CD4-positive, CD25-positive, alpha-beta regulatory T cell (primary cell): ENCODE measurements at regions not wholly inside any gene's neighbourhood (a gene's known extent, or its start where the extent isn't known, plus 50 kb on each side); places are given as distances from the start of the nearest gene placed in this dataset.

ENCODE experiments used
- ATAC-seq, 2 donors: fragments of 150-1000 bp; cut with Tn5 transposase; one replicate each; pipeline ENCODE4 v1.10.0; 2021; ENCODE audit warnings: low read depth in 2 of 2, moderate number of reproducible peaks in 2 of 2, moderate library complexity in 1 of 2
- DNase-seq, 3 donors: peaks; one replicate each; pipeline versions ENCODE4 v3.0.0 to v3.0.0-alpha.2; 2012 to 2022; ENCODE audit warnings: mixed read lengths in 1 of 3
- H3K27ac ChIP-seq: one replicate; pipeline ENCODE4 v1.7.0; 2013; ENCODE audit warnings: mild to moderate bottlenecking, low read length; ENCODE audit not compliant: insufficient read depth, poor library complexity, severe bottlenecking
- H3K27me3 ChIP-seq: one replicate; pipeline ENCODE4 v1.7.0; 2013; ENCODE audit warnings: low read length; ENCODE audit not compliant: control insufficient read depth, insufficient read depth
- H3K36me3 ChIP-seq: one replicate; pipeline ENCODE4 v1.7.0; 2013; ENCODE audit warnings: mild to moderate bottlenecking, low read length, moderate library complexity; ENCODE audit not compliant: control insufficient read depth, insufficient read depth
- H3K4me1 ChIP-seq: 2 replicates; pipeline ENCODE4 v1.7.0; 2013; ENCODE audit warnings: mild to moderate bottlenecking, low read length; ENCODE audit not compliant: insufficient read depth, control insufficient read depth, poor library complexity, severe bottlenecking
- H3K4me3 ChIP-seq: one replicate; pipeline ENCODE4 v1.7.0; 2013; ENCODE audit warnings: low read depth, mild to moderate bottlenecking, low read length, moderate library complexity
- H3K9me3 ChIP-seq, 2 experiments: 1 replicate in 1 of 2; 2 replicates in 1 of 2; pipeline ENCODE4 v1.7.0; 2013; ENCODE audit warnings: low read length in 2 of 2, mild to moderate bottlenecking in 1 of 2, moderate library complexity in 1 of 2; ENCODE audit not compliant: control insufficient read depth in 2 of 2
- H3K27ac Mint-ChIP-seq, 3 donors: one replicate each; pipeline ENCODE4 v1.8.0; 2020 to 2022; ENCODE audit warnings: mild to moderate bottlenecking in 3 of 3, mixed read lengths in 3 of 3, moderate library complexity in 2 of 3
- H3K27me3 Mint-ChIP-seq: one replicate; pipeline ENCODE4 v1.8.0; 2022; ENCODE audit warnings: mild to moderate bottlenecking, mixed read lengths
- H3K36me3 Mint-ChIP-seq: one replicate; pipeline ENCODE4 v1.8.0; 2020; ENCODE audit warnings: mixed read lengths
- H3K4me1 Mint-ChIP-seq, 4 donors: one replicate each; pipeline ENCODE4 v1.8.0; 2020 to 2022; ENCODE audit warnings: mixed read lengths in 4 of 4, mild to moderate bottlenecking in 1 of 4
- H3K4me3 Mint-ChIP-seq, 4 donors: one replicate each; pipeline ENCODE4 v1.8.0; 2020 to 2022; ENCODE audit warnings: mild to moderate bottlenecking in 4 of 4, mixed read lengths in 4 of 4, moderate library complexity in 3 of 4
- H3K9me3 Mint-ChIP-seq, 7 donors: one replicate each; pipeline ENCODE4 v1.8.0; 2020 to 2022; ENCODE audit warnings: mixed read lengths in 7 of 7, mild to moderate bottlenecking in 3 of 7, moderate library complexity in 2 of 7

- Histone ChIP-seq H3K4me3 (no peak overlapping the region), H3K36me3 (no peaks in the 10 kb centered on the region), H3K27ac (no peak overlapping the region), H3K27me3 (no peaks in the 10 kb centered on the region), H3K9me3 (no peaks in the 10 kb centered on the region), H3K4me1 (no peaks in the 10 kb centered on the region)
- no peak for ATAC-seq
- H3K36me3 Mint-ChIP-seq: no peaks in the 10 kb centered on the region
- H3K27me3 Mint-ChIP-seq: no peaks in the 10 kb centered on the region
- no peak overlapping the region for H3K4me3 Mint-ChIP-seq
- no peaks in the 10 kb centered on the region for H3K4me1 Mint-ChIP-seq
- no peak for DNase-seq
- H3K9me3 Mint-ChIP-seq: peaks cover 0 to 11% (median 5%) of the 10 kb centered on the region in 7 donors
- no peak overlapping the region for H3K27ac Mint-ChIP-seq
These were observed 265.0 kb downstream of the TENT5A start for GRCh38 chr6:81487489-81487888.

- Mint-ChIP-seq H3K27ac (no peak overlapping the region), H3K9me3 (peaks cover 0 to 11% (median 5%) of the 10 kb centered on the region in 7 donors), H3K27me3 (no peaks in the 10 kb centered on the region), H3K4me1 (no peaks in the 10 kb centered on the region), H3K36me3 (no peaks in the 10 kb centered on the region), H3K4me3 (no peak overlapping the region)
- Histone ChIP-seq H3K9me3 (no peaks in the 10 kb centered on the region), H3K4me1 (no peaks in the 10 kb centered on the region), H3K36me3 (no peaks in the 10 kb centered on the region), H3K27me3 (no peaks in the 10 kb centered on the region), H3K4me3 (no peak overlapping the region), H3K27ac (no peak overlapping the region)
- DNase-seq (no peak), ATAC-seq (no peak)
These were observed 266.2 kb downstream of the TENT5A start for GRCh38 chr6:81486234-81486633.

GRCh38 chr6:81485395-81485794 is 267.1 kb downstream of the TENT5A start:
- H3K27me3 Mint-ChIP-seq: no peaks in the 10 kb centered on the region
- H3K4me3 Mint-ChIP-seq: no peak overlapping the region
- H3K27ac Mint-ChIP-seq: no peak overlapping the region
- H3K4me1 ChIP-seq: no peaks in the 10 kb centered on the region
- no peaks in the 10 kb centered on the region for H3K27me3 ChIP-seq
- H3K4me1 Mint-ChIP-seq: no peaks in the 10 kb centered on the region
- peaks cover 0 to 11% (median 3%) of the 10 kb centered on the region in 7 donors for H3K9me3 Mint-ChIP-seq
- no peaks in the 10 kb centered on the region for H3K9me3 ChIP-seq
- no peak for ATAC-seq
- H3K36me3 ChIP-seq: no peaks in the 10 kb centered on the region
- no peaks in the 10 kb centered on the region for H3K36me3 Mint-ChIP-seq
- H3K27ac ChIP-seq: no peak overlapping the region
- no peak for DNase-seq
- no peak overlapping the region for H3K4me3 ChIP-seq

GRCh38 chr6:81484251-81484650 is 268.2 kb downstream of the TENT5A start:
- no peak overlapping the region for H3K27ac ChIP-seq
- ATAC-seq: no peak
- H3K4me3 Mint-ChIP-seq: no peak overlapping the region
- no peak overlapping the region for H3K27ac Mint-ChIP-seq
- no peak overlapping the region for H3K4me3 ChIP-seq
- no peaks in the 10 kb centered on the region for H3K4me1 Mint-ChIP-seq
- no peaks in the 10 kb centered on the region for H3K36me3 Mint-ChIP-seq
- H3K36me3 ChIP-seq: no peaks in the 10 kb centered on the region
- no peaks in the 10 kb centered on the region for H3K9me3 ChIP-seq
- no peaks in the 10 kb centered on the region for H3K27me3 Mint-ChIP-seq
- H3K4me1 ChIP-seq: no peaks in the 10 kb centered on the region
- H3K9me3 Mint-ChIP-seq: peaks cover 0 to 8% (median 1%) of the 10 kb centered on the region in 7 donors
- H3K27me3 ChIP-seq: no peaks in the 10 kb centered on the region
- no peak for DNase-seq

- Histone ChIP-seq H3K27ac (no peak overlapping the region), H3K4me3 (no peak overlapping the region), H3K27me3 (no peaks in the 10 kb centered on the region), H3K9me3 (no peaks in the 10 kb centered on the region), H3K4me1 (no peaks in the 10 kb centered on the region), H3K36me3 (no peaks in the 10 kb centered on the region)
- no peak for ATAC-seq
- Mint-ChIP-seq H3K4me1 (no peaks in the 10 kb centered on the region), H3K36me3 (no peaks in the 10 kb centered on the region), H3K4me3 (no peak overlapping the region), H3K27ac (no peak overlapping the region), H3K9me3 (peaks cover 0 to 8% (median 2%) of the 10 kb centered on the region in 7 donors), H3K27me3 (no peaks in the 10 kb centered on the region)
- DNase-seq: no peak
These were observed 272.3 kb downstream of the TENT5A start for GRCh38 chr6:81480139-81480538.

GRCh38 chr6:81476881-81477280 is 275.6 kb downstream of the TENT5A start:
- Histone ChIP-seq H3K27me3 (no peaks in the 10 kb centered on the region), H3K4me3 (no peak overlapping the region), H3K27ac (no peak overlapping the region), H3K4me1 (no peaks in the 10 kb centered on the region), H3K9me3 (no peaks in the 10 kb centered on the region), H3K36me3 (no peaks in the 10 kb centered on the region)
- no peaks in the 10 kb centered on the region for H3K4me1 Mint-ChIP-seq
- no peaks in the 10 kb centered on the region for H3K36me3 Mint-ChIP-seq
- ATAC-seq: no peak
- no peak for DNase-seq
- no peak overlapping the region for H3K27ac Mint-ChIP-seq
- peaks cover 0 to 13% (median 4%) of the 10 kb centered on the region in 7 donors for H3K9me3 Mint-ChIP-seq
- H3K27me3 Mint-ChIP-seq: no peaks in the 10 kb centered on the region
- no peak overlapping the region for H3K4me3 Mint-ChIP-seq

- no peak for ATAC-seq
- Mint-ChIP-seq H3K27me3 (no peaks in the 10 kb centered on the region), H3K27ac (no peak overlapping the region)
These were observed 276.8 kb downstream of the TENT5A start for GRCh38 chr6:81475646-81476045.

GRCh38 chr6:81465859-81466258 is 286.6 kb downstream of the TENT5A start:
- H3K27me3 Mint-ChIP-seq: no peaks in the 10 kb centered on the region
- Histone ChIP-seq H3K36me3 (no peaks in the 10 kb centered on the region), H3K4me1 (no peaks in the 10 kb centered on the region), H3K4me3 (no peak overlapping the region), H3K9me3 (no peaks in the 10 kb centered on the region), H3K27me3 (no peaks in the 10 kb centered on the region), H3K27ac (no peak overlapping the region)
- H3K9me3 Mint-ChIP-seq: peaks cover 0 to 9% (median 2%) of the 10 kb centered on the region in 7 donors
- DNase-seq: no peak
- no peaks in the 10 kb centered on the region for H3K4me1 Mint-ChIP-seq
- H3K4me3 Mint-ChIP-seq: no peak overlapping the region
- H3K27ac Mint-ChIP-seq: no peak overlapping the region
- no peaks in the 10 kb centered on the region for H3K36me3 Mint-ChIP-seq
- ATAC-seq: no peak

More at GRCh38 chr6:81475646-81476045, 276.8 kb downstream of the TENT5A start:
- peaks cover 0 to 13% (median 4%) of the 10 kb centered on the region in 7 donors for H3K9me3 Mint-ChIP-seq
- Histone ChIP-seq H3K9me3 (no peaks in the 10 kb centered on the region), H3K27ac (no peak overlapping the region), H3K4me3 (no peak overlapping the region), H3K4me1 (no peaks in the 10 kb centered on the region), H3K27me3 (no peaks in the 10 kb centered on the region), H3K36me3 (no peaks in the 10 kb centered on the region)
- H3K36me3 Mint-ChIP-seq: no peaks in the 10 kb centered on the region
- H3K4me1 Mint-ChIP-seq: no peaks in the 10 kb centered on the region
- DNase-seq: no peak
- H3K4me3 Mint-ChIP-seq: no peak overlapping the region
